HG02981 (cell line): ENCODE measurements at regions not wholly inside any gene's neighbourhood (a gene's known extent, or its start where the extent isn't known, plus 50 kb on each side); places are given as distances from the start of the nearest gene placed in this dataset.
"Not testable (repeated sequence)": the region's sequence is repeated elsewhere in the genome, so short reads cannot be mapped to it uniquely, and the experiment has no call there.

Source experiments
- ATAC-seq: cut with Tn5 transposase; IDR thresholded peaks from one replicate; pipeline ENCODE4 v1.9.1; 2021; ENCODE audit warnings: mild to moderate bottlenecking, moderate library complexity; ENCODE audit not compliant: unreplicated experiment

- no peak for ATAC-seq
Measured at GRCh38 chr6:93703431-93703830, 284.1 kb upstream of the EPHA7 start.

- ATAC-seq = no peak
Measured at GRCh38 chr6:93701526-93701925, 282.2 kb upstream of the EPHA7 start.

DNA sequence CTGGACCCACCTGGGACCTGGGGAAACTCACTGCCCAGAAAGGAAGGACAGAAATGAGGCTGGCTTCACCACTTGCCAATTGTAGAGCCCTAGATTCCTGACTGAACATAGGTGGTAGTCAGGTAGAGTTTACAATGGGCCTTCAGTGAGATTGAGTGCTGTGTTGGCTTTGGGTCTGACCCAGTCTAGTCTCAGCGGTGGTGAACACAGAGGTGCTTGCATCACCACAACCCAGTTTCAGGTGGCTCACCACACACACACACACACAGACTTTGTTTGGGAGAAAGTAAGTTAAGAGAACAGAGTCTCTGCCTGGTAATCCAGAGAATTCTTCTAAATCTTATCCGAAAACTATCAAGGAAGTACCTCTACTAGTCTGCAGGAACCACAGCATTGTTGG is 266.1 kb upstream of the EPHA7 start:
- ATAC-seq = no peak

GRCh38 chr6:93684339-93684738 is 265.0 kb upstream of the EPHA7 start:
- no peak for ATAC-seq

- ATAC-seq = no peak
Measured at GRCh38 chr6:93679836-93680235, 260.5 kb upstream of the EPHA7 start.

- ATAC-seq = no peak
Measured at GRCh38 chr6:93678841-93679454, 259.6 kb upstream of the EPHA7 start.

- no peak for ATAC-seq
Measured at GRCh38 chr6:93677264-93677965, 258.1 kb upstream of the EPHA7 start.

GRCh38 chr6:93676581-93676980 is 257.2 kb upstream of the EPHA7 start:
- no peak for ATAC-seq

DNA sequence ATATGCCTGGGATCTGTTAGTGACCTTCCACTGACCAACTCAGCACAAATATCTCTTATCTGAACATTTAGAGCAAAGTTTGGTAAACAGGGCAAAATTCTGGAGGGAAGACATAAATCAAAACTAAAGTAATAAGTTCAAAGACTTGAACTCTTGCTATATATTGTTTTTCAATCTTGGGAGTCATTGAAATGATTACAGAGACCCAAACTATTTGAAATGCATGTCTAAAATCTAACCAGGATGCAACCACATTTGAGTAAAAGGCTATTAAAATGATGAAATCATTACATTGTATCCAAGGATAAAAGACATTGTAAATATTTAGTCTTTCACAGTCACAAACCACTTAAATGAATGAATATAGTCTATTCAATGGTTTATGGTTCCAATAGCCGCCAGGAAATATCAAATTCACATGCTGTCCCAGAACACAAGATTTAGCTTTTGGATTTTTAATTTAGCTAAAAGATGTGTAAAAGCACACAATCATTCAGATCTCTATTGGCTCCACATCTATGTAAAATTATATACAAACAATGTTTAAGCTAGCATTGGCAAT is 256.6 kb upstream of the EPHA7 start:
- ATAC-seq = no peak

DNA sequence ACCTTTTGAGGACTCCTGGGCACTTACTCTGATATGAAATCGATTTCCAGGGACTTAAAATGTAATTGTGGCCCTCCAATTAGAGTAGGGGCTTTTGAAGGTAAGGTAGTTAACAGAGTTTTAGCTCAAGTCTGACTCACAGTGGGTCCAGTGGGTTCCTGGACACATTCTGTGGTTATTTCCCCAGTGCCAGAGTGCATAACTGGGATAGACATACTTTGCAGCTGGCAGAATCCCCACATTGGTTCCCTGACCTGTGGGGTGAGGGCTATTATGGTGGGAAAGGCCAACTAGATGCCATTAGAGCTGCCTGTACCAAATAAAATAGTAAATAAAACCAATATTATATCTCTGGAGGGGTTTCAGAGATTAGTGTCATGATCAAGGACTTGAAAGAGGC is 243.8 kb upstream of the EPHA7 start:
- no peak for ATAC-seq

- no peak for ATAC-seq
Measured at GRCh38 chr6:93654548-93654947, 235.2 kb upstream of the EPHA7 start.

DNA sequence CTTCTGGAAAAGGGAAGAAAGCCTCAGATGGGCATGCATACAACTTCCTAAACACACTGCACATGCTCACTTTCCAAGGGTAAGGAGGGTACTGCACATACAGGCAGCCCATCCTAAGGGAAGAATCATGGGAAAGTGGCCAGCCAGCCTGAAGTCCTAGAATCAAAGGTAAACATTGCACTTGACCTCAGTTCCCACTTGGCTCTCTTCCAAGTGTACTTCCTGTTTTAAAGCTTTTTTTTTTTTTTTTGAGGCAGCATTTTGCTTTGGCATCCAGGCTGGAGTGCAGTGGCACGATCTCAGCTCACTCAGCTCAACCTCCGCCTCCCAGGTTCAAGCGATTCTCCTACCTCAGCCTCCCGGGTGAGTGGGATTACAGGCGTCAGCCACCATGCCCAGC is 225.3 kb upstream of the EPHA7 start:
- no peak for ATAC-seq

DNA sequence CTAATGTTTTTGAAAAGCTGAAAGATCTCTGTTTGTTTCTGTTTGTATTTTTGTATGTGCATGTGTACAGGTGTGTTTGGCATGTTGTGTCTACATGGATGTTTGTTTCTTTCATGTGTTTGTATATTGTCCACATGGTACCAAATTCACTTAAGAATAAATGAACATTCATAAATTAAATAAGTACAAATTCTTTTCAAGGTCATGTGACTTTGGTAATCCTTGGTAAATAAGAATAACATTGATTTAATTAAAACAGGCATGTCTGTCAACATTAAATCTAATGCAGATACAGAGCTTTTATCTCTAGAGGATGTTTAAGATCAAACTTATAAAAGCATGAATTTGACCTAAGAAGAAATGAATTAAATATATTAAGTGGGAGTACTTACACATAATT is 219.8 kb upstream of the EPHA7 start:
- no peak for ATAC-seq

DNA sequence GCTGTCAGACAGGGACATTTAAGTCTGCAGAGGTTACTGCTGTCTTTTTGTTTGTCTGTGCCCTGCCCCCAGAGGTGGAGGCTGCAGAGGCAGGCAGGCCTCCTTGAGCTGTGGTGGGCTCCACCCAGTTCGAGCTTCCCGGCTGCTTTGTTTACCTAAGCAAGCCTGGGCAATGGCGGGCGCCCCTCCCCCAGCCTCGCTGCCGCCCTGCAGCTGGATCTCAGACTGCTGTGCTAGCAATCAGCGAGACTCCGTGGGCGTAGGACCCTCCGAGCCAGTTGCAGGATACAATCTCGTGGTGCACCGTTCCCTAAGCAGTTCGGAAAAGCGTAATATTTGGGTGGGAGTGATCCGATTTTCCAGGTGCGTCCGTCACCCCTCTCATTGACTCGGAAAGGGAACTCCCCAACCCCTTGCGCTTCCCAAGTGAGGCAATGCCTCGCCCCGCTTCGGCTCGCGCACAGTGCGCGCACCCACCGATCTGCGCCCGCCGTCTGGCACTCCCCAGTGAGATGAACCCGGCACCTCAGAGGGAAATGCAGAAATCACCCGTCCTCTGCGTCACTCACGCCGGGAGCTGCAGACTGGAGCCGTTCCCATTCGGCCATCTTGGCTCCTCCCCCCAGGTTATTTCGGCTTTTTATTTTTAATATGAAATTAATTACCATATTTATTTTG is 217.8 kb upstream of the EPHA7 start:
- not testable (repeated sequence) for ATAC-seq

- ATAC-seq = no peak
Measured at GRCh38 chr6:93624408-93624807, 205.0 kb upstream of the EPHA7 start.

- ATAC-seq = no peak
Measured at GRCh38 chr6:93621442-93621841, 202.1 kb upstream of the EPHA7 start.

DNA sequence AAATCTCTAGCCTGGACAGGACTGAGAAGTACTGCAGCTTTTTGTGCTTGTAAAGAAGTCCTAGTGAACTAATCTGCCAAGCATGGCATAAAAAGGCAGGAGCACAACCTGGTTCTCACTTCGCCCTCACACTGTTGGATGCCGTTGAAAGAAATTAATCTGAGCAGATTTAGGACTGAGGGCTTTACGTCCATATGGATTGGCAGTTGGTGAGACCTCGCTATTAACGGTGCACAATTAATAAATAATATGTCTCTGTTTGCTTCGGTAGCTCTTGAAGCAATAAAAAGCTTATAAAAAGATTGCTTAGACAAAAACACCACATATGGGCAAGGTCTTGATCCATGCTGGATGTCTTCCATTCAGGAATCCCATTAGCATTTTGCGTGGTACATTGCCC is 185.6 kb upstream of the EPHA7 start:
- no peak for ATAC-seq

DNA sequence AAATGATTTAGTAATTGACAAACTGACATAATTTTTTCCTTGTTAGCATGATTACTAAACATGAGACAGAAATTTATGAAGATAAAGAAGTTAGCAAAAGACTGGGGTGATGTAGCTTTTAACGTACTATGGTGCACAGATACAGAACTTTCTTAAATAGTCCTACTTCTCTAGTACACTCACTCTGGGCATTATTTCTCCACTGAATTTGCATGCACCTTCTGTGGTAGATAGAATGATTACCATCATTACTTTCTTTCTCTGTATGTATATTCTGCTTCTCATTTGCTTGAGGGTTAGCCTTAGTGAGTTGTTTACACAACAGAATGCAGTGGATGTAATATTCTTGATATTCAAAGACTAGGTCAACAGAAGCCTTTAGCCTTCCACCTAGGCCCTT is 173.1 kb upstream of the EPHA7 start:
- no peak for ATAC-seq

DNA sequence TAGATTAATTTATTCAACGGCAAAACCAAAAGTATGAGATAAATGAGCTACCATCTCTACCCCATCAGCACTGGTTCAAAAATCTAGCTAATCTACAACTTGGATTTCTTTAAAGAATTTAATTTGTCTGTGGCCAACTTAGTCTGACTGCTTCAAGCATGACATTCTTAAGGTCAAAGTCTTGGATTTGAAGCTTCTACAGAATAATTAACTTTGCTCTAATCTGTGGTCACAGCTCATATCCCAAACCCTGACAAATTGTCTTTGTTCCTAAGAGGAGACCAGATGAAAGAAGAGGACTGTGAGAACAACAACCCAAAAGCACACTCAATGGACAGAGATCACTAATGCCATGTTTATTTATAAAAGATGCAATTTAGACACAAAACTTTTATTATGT is 166.9 kb upstream of the EPHA7 start:
- ATAC-seq = no peak

DNA sequence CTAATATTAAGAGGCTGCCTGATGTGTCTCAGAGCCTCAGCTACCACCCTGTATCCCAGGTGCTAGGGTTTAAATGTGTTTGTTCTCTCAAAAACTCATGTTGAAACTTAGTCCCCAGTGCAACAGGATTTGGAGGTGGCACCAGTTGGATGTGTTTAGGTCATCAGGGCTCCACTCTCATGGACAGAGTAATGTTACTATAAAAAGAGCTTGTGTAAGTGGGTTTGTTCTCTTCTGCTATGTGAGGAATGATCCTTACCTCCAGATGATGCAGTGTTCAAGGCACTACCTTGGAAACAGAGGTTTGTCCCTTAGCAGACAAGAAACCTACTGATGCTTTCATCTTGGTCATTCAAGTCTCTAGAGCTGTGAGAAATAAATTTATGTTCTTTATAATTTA is 164.9 kb upstream of the EPHA7 start:
- no peak for ATAC-seq

DNA sequence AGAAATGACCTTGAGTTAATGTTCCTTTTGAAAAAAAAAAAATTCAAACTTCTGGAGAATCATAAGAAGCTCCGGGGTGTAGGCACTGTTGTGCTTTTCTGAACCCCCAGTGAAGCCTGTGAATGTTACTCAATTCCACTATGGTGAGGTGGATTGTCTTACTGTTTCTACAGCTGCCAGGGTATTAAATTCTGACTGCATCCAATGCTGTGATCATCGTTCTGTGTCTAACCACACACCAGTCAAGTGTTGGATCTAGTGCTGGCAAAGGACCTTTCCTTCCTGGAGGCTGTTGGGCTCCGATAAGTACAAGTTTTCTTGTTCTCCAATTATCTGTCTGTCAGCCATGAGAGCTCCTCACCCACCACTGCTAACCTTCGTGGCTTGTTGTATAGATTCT is 162.0 kb upstream of the EPHA7 start:
- ATAC-seq = no peak

GRCh38 chr6:93580446-93580845 is 161.1 kb upstream of the EPHA7 start:
- no peak for ATAC-seq
